GM21825 (cell line): ENCODE measurements at regions not wholly inside any gene's neighbourhood (a gene's known extent, or its start where the extent isn't known, plus 50 kb on each side); places are given as distances from the start of the nearest gene placed in this dataset.

Source experiments
- ATAC-seq: cut with Tn5 transposase; IDR thresholded peaks from one replicate; pipeline ENCODE4 v1.9.1; 2021; ENCODE audit warnings: mild to moderate bottlenecking, moderate library complexity; ENCODE audit not compliant: unreplicated experiment

GRCh38 chr3:40800343-40800742, 275.6 kb downstream of the ZNF621 start:
- no peak for ATAC-seq

DNA sequence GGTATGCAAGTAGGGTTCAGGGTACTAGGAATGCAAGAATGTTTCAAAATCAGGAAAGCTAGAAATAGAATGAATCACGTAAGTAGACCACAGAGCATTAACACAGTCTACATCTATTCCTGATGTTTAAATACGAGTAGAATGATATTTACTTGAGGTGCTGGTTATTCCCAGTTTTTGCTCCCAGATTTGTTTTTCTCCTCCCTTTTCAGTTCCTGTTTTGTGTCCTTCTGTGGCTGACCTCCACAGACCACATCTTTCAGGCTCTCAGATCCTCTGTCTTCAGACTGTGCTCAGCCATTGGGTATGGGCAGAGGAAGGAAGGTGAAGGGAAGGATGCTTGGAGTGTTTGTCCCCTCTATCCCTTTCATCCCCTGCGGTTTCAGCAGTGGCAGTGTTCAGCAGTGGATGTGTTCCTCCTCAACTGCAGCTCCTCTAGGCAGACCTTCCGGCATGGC, 276.6 kb downstream of the ZNF621 start:
- ATAC-seq, result no peak

- ATAC-seq, result no peak
Measured at GRCh38 chr3:40803311-40803710, 278.6 kb downstream of the ZNF621 start.

DNA sequence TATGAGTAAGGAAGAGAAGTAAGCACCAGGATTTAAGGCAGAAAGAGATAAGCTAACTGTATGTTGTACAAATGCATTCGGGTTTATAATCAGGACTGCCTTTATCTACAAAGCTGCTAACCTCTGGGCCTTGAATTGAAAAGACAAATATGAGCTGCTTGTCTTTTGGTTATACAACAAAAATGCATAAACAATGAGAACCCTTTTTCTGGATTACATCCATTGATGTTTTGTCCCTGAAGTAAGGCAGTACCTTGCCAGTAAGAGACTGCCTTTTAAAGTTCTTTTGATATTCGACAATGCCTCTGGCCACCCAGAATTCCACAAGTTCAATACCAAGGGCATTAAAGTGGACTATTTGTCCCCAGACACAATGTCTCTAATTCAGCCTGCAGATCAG, 280.7 kb downstream of the ZNF621 start:
- no peak for ATAC-seq

GRCh38 chr3:40810813-40811212, 286.1 kb downstream of the ZNF621 start:
- ATAC-seq, result no peak

DNA sequence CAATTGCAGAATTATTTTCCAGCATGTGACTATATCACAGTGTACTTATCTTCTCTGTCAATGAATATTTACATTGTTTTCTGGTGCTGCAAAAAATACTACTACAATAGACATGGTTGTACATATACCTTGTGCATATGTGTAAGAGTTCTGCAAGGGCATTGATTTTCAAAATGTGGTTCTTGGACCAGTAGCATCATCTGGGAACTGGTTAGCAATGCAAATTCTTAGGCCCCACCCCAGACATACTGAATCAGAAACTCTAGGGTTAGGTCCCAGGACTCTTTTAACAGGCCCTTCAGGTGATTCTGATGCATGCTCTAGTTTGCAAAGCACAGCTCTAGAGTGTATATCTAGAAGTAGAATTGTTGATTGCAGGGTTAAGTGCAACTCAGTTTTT, 292.3 kb downstream of the ZNF621 start:
- ATAC-seq, result no peak

DNA sequence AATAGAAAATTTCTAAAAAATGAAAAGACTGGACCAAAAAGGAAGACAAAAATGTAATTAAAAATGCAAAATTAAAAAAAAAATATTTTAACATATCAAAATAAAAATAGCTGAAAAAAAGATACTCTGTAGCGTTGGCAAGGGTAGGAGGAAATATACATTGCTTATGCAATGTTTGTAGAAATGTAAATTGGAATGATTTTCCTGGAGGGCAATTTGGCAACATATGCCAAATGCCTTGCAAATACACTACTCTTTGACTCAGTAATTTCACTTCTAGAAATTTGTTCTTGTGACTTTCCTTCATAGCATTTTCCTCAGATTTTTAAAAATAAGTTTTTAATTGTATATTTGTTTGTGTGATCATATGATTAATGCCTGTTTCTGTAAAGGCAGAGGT, 296.6 kb downstream of the ZNF621 start:
- no peak for ATAC-seq

DNA sequence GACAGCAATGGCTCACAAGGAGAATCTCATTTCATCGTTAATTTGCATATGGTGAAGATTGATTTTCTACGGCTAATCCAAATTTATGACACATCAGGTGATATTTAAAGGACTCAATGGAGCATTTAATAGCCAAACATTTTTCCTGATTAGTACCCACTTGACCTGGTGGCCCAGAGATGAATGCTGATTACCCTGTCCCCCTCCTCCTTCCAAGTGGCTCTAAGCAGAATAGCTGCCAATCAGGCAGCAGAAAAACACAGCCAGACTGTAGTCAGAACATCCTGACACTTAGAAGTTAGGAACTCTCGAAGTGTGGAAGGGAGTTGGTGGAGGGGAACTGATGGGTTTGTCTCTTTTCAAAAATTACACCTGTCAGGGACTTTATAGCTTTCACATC, 302.5 kb downstream of the ZNF621 start:
- no peak for ATAC-seq

- ATAC-seq, result no peak
Measured at GRCh38 chr3:40827942-40828688, 303.4 kb downstream of the ZNF621 start.

DNA sequence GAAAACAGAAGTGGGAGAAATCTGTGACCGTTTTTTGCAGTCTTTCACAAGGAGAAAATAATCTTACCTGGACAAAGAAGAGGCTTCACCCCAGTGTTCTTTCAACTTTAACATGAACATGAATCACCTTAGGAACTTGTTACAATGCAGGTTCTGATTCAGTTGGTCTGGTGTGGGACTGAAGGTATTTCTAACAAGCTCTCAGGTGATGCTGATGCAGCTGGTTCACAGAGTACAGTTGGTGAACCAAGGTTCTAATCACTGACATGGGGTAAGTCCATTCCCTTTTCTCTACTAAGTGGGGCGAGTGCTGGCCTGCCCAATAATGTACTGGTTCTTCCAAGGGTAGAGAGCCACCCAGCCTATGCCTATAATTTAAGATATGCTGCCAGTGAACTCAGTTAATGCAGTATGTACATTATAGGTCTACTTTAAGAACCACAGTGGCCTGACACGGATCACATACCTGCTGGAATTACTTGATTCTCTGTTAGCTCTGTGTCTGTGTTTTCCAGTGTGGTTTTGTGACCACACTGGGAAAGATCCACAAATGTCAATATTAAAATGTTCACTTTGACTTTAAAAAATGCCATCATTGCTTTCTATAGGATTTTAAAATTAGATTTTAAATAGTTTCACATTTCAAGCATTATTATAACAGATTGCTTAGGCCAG, 304.1 kb downstream of the ZNF621 start:
- ATAC-seq, result no peak

DNA sequence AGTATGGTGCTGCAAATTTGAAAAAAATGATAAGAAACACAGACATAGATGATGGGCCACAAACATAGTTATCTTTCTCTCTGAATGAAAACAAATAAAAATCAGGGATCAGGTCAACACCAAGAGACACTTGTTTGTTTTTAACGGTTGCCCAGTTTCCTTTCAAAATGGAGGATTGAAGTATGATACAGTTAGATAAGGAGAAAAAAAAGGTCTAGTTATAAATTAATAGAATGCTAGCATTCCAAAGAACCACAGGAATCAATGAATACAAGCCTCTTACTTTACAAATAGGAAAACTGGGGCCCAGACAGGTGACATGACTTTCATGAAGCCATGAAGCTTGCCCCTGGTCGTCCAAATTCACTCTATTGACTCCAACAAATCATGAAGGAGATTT, 305.1 kb downstream of the ZNF621 start:
- ATAC-seq, result no peak

DNA sequence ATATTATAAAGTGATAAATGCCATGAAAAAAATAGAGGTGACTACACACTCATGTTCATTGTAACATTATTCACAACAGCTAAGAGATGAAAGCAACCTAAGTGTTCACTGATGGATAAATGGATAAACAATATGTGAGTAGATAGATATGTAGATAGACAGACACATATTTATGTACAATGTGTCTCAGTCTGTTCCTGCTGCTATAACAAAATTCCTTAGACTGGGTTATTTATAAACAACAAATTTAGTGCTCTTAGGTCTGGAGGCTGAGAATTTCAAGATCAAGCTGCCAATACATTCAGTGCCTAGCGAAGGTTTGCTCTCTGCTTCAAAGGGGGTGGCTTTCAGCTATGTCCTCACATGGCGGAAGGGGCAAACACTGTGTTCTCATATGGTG, 312.5 kb downstream of the ZNF621 start:
- no peak for ATAC-seq

DNA sequence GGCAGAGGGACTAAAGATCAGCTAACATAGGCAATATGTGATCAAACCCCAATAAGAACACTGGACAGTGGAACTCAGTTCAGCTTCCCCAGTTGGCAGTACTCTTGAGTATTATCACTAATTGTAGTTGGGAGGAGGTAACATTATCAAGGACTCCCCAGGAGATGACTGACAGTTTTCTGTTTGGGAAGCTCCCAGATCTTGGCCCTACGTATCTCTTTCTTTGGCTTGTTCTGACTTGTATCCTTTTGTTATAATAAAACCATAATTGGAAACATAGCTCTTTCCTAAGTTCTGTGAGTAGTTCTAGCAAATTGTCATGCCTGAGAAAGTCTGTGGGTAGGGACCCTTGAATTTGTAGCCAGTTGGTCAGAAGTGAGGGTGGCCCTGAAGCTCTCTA, 316.4 kb downstream of the ZNF621 start:
- ATAC-seq, result no peak

DNA sequence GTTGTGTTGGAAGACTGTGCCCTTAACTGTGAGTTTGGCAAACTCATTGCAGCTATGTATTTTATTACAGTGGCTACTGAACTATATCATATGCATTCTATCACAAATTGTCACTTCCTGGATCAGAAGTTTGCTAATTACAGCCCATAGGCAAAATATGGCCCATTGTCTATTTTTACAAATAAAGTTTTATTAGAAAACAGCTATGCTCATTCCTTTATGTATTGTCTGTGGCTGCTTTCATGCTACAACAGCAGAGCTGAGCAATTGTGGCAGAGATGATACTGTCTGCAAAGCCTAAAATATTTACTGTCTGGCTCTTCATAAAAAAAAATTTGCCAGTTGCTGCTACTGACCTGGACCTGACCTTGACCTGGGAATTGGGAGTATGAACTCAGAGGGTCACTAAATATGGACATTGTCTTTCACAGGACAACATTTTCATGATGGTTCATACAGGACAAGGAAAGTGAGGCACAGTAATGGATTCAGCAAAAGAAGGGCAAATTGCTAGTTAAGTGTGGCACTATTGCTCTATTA, 316.9 kb downstream of the ZNF621 start:
- no peak for ATAC-seq

GRCh38 chr3:40842714-40843113, 318.0 kb downstream of the ZNF621 start:
- ATAC-seq, result no peak

GRCh38 chr3:40843208-40843624, 318.5 kb downstream of the ZNF621 start:
- no peak for ATAC-seq

DNA sequence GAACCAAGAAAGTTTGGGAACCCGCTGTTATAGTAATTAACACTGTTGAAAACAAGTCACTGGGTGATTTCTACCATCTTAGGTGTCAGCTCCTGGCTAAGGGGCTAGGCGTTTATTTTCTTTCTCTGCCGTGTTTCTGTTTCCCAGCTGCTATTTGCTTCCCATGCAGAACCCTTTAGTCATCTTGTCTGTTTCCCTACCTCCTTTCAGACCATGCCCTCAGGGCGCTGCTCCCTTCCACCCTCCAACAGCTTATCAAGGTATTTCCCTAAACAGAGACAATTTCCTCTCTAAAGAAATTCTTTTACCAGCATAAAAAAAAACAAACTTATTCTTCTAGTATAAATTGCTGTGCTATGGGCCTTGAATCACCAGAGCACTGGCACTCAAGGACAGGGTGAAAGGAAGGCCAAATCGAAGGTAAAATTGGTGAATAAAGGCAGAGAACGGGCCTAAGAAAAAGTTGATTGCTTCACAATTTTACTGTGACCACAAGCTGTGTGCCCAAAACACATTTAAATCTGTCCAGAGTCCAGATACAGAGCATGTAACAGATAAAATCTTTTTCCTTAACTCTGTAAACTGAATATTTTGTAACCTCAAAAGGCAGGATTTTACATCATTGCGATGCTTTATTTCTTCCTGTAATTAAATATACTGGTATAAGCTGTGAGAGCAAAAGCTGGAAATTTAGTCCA, 319.2 kb downstream of the ZNF621 start:
- ATAC-seq, result no peak

- no peak for ATAC-seq
Measured at GRCh38 chr3:40844896-40845295, 320.1 kb downstream of the ZNF621 start.

- no peak for ATAC-seq
Measured at GRCh38 chr3:40845447-40845846, 320.7 kb downstream of the ZNF621 start.

DNA sequence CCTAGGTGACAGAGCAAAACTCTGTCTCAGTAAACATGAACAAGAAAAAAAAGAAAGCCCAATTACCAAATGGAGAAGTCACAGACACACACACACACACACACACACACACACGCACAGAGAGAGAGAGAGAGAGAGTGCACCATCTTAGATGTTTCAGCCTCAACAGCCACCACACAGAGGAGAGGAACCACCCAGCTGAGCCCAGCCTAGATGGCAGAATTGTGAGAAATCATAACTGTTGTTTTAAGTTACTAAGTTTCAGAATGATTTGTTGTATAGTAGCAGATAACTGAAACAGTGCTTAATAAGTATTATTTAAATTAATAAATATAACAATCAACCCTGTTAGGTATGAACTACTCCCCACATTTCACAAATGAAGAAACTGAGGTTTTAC, 321.2 kb downstream of the ZNF621 start:
- ATAC-seq, result no peak

GRCh38 chr3:40846451-40846850, 321.7 kb downstream of the ZNF621 start:
- no peak for ATAC-seq

DNA sequence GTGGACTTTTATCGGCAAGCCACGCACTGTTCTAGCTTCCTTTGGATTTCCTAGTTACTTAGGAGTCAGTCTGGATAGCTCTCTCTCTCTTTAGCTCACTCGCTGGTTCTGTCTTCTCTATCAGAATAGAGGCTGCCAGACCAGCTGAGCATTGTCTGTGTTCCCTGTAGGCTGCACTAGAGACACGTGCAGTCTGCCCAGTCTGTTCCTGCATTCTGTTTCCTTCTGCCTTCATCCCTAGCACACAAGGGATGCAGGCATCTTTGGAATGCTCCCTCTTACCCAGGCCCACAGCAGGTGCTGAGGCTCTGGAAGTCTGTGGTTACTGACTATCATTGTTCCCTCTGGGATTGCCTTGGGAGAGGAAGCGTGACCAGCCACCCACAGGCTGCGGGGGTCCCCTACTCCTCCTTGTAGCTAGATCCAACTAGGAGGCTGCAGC, 322.8 kb downstream of the ZNF621 start:
- ATAC-seq, result no peak
